Daoy (cell line): ENCODE measurements at regions not wholly inside any gene's neighbourhood (a gene's known extent, or its start where the extent isn't known, plus 50 kb on each side); places are given as distances from the start of the nearest gene placed in this dataset.

Source experiments
- DNase-seq: peaks from one replicate; pipeline ENCODE4 v3.0.0-alpha.2; 2015; ENCODE audit warnings: low read depth

DNA sequence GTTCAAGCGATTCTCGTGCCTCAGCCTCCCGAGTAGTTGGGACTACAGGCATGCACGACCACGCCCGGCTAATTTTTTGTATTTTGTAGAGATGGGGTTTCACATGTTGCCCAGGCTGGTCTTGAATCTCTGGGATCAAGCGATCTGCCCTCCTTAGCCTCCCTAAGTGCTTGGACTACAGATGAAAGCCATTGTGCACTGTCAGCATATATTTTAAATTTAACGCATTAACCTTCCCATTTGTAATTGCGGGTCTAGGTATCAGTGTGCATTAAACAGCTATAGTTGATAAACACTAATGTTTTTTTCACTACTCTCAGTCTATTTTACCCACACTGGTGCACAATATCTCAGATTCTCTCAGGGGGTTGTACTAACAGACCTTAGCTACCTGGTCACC lies 1930.8 kb downstream of the C4orf33 start:
- DNase-seq, result no peak

DNA sequence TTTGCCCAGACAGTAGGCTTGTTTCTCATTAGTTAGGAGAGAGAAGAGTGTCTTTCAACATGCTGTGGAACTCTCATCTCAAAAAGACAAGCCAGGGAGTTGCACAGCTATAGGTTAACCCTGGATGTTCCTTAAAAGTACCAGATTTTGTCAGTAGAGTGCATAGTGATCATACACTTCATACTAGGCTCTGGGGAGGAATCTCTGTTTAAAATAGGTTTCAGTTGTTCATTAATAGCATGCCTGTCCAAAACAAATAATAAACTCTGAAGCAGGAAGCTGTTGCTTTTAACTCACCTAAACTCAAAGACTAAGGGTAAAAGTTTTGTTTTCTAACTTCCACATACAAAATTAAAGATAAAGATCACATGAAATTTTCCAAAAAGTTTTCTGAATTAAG lies 1948.4 kb downstream of the C4orf33 start:
- no peak for DNase-seq

DNA sequence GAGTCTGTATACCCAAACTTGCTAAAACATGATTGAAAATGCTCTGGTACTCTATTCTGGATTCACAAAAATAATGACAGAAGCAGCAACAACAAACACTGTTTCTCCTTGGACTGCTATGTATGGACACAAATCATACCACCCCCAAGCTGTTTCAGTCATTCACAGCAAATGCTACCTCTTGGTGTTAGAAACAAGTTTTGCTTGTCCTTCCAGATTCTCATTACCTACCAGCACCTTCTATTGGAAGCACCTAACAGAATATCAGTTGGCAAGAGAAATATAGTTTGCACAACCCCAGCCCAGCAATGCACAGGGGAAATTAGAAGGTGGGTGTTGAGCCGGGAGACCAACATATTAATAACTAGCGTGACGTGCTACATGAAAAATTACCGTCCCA lies 1950.9 kb downstream of the C4orf33 start:
- DNase-seq, result no peak

GRCh38 chr4:131052646-131053045 lies 1956.7 kb downstream of the C4orf33 start:
- no peak for DNase-seq

GRCh38 chr4:131054489-131055019 lies 1958.6 kb downstream of the C4orf33 start:
- DNase-seq, result no peak

GRCh38 chr4:131061734-131062133 lies 1965.8 kb downstream of the C4orf33 start:
- no peak for DNase-seq

DNA sequence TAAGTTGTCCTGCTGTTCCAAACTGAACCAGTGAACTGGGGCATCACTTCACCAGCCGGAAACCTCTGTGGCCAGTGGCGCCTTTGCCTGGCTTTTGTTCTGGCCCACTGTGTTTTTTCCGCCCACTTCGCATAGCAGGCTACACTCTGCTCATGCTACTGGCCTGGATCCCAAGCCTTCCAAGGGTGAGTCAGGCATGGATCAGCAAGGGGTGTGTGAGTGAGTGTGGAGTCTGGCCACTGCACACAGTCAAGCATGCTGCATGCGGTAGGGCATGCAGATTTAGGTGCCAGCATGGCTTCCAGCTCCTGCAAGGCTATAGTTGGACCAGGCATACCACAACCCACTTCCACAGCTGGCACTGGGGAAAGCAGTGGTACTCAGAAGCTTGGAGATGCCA lies 1967.9 kb downstream of the C4orf33 start:
- DNase-seq, result peak; percentile 0

- DNase-seq, result no peak
Measured at GRCh38 chr4:131081069-131081468, 1985.1 kb downstream of the C4orf33 start.

GRCh38 chr4:131084997-131085396 lies 1989.0 kb downstream of the C4orf33 start:
- DNase-seq, result no peak

GRCh38 chr4:131091896-131092295 lies 1995.9 kb downstream of the C4orf33 start:
- no peak for DNase-seq

DNA sequence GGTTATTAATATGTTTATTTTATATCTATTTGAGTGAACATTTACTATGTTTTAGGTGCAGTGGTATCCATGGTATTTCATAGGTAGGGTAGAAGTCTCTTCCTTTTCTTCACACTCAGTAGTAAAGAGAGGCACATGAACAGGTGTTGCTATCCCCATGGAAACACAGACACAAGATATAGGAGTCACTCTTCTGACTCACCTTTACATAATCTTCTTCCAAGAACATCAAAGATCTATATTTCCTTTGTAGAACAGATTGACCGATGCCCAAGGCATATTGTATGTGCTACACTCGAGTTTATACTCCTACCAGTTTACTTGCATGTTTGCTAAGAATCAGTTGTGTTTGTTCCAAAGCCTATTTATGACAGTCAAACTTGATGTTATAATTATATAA lies 1997.4 kb downstream of the C4orf33 start:
- DNase-seq, result no peak

DNA sequence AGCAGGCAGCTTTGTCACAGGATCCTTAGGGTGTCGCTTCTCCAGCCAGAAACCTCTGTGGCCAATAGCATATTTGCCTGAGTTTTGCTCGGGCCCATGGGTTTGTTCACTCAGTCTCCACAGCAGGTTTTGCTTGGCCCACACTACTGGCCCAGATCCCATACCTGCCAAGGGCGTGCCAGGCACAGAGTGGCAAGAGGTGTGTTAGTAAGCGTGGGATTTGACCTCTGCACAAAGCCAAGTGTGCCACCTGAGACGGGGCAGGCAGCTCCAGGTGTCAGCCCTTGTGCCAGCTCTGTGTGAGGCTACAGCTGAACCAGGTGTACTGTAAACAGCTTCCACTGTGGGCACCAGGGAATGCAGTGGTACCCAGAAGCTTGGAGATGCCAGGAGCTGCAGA lies 2003.0 kb downstream of the C4orf33 start:
- no peak for DNase-seq

DNA sequence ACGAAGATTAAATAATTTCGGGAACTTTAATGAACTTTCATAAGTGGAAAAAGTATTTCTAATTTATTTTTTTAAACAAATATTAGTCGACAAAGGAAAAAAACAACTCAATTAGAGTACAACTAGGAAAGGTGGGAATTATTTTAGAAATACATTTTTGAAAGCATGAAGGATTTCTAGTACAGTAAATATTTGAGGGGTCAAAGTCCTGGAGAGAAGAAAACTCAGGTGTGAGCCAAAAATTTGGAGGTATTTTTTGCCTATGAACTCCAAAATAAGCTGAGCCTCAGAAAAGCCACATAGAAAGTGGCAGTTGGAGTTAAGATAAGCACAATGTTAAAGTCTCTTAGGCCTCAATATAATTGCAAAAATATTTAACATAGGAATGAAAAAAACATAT lies 2017.3 kb downstream of the C4orf33 start:
- no peak for DNase-seq

GRCh38 chr4:131113704-131114103 lies 2017.8 kb downstream of the C4orf33 start:
- no peak for DNase-seq

GRCh38 chr4:131119661-131120060 lies 2023.7 kb downstream of the C4orf33 start:
- DNase-seq, result no peak

GRCh38 chr4:131137196-131137595 lies 2011.9 kb upstream of the PCDH10 start:
- no peak for DNase-seq

GRCh38 chr4:131159261-131159660 lies 1989.8 kb upstream of the PCDH10 start:
- DNase-seq, result no peak

GRCh38 chr4:131192318-131192717 lies 1956.8 kb upstream of the PCDH10 start:
- no peak for DNase-seq

GRCh38 chr4:131207589-131207988 lies 1941.5 kb upstream of the PCDH10 start:
- DNase-seq, result no peak

GRCh38 chr4:131248314-131248713 lies 1900.8 kb upstream of the PCDH10 start:
- no peak for DNase-seq

DNA sequence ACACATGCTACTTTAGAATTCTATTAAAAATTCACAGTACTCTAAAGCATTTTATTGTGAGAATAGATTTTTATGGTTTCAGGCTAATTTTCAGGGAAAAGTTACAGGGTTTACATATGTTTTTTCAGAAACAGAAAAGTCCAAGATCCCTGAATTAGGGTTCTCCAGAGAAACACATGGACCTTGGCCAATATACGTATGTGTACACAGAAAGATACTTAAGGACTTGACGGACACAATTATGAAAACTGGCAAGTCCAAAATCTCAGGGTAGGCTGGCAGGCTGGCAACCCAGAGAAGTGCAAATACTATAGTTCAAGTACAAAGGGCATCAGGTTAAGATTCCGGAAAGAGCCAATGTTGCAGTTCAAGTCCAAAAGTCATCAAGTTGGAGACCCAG lies 1897.8 kb upstream of the PCDH10 start:
- no peak for DNase-seq

- no peak for DNase-seq
Measured at GRCh38 chr4:131257241-131257640, 1891.9 kb upstream of the PCDH10 start.

DNA sequence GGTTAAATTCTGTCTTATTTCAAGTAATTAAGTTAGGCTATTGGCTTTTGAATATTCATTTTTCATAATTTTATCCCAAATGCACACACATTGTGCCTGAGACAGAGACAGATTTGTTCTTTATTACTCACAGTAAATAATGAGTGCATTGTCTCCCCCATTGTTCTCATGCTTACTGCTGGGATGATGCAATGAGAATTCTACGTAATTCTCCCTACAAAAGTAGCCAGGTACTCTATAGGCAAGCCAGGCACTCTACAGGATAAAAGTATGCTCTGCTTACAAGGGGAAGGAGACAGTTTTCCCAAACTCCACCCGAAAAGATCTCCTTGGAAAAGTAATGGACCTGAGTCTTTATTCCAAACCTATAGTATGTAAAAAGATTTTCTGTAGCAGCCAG lies 1890.7 kb upstream of the PCDH10 start:
- DNase-seq, result no peak

GRCh38 chr4:131288441-131288840 lies 1860.7 kb upstream of the PCDH10 start:
- DNase-seq, result no peak

DNA sequence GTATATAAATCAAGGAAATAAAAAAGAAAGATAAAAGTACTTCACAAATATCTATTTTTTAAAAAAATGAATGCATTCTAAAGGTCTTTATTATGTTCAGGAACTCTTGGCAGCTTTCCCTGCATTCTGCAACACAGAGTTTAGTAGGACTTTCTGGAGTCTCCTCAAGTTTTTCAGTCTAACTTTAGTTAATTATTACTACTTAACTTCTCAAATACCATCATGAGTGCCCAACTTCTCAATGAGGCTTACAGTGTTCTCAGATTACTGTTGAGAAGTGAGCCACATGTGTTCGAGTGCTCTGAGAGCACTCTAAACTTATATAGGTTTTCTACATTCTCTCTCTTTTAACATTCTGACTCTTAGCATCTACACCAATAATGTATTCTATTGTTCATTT lies 1852.9 kb upstream of the PCDH10 start:
- no peak for DNase-seq
